DMS114 treated with DMSO at 0.1 percent for 48 hours (cell line): ENCODE measurements at regions not wholly inside any gene's neighbourhood (a gene's known extent, or its start where the extent isn't known, plus 50 kb on each side); places are given as distances from the start of the nearest gene placed in this dataset.
"Not testable (repeated sequence)": the region's sequence is repeated elsewhere in the genome, so short reads cannot be mapped to it uniquely, and the experiment has no call there.

Experiments
- DNase-seq: peaks from one replicate; lab custom pipeline; 2025; ENCODE audit not compliant: unreplicated experiment; lab: John Stamatoyannopoulos, UW

- DNase-seq, result no peak
Observed at GRCh38 chr1:70667494-70668170, 256.6 kb downstream of the CTH start.

DNA sequence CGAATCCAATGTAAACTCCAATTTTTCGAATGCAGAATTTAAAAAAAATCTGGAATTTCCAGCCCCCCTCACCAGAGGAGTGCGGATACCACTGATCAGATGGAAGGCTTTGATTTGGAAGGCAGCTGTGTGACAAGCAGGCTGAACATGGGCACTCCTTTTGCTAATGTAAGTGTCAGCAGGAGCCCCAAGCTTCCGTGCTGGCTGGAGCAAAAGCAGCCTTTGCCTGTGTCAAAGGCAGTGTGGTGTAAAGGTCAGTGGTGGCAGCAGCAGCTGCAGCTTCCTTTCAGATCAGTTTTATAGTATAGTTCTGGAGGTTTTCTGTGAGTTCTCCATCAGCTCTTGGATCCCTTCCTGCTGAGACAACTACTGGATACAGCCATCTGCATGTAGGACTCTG is 259.9 kb downstream of the CTH start:
- no peak for DNase-seq

DNA sequence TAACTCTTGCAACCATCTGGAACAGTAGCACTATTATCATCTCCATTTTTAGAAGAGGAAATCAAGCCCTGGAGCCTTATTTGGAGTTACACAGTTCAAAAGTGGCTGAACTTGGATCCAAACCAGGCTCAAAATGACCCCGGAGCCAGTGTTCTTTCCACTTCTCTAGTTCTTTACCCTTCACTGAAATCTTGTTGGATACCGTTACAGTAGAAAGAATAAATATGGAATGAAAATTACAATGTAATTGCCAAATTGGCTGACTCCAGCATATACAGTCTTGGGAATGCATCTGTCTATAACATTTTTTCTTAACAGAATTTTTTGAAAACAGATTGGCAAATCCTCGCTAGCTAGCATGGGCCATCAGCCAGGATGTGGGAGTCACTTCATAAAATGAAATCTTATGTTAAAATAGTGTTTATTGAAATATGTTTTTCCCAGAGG is 261.4 kb downstream of the CTH start:
- no peak for DNase-seq

- no peak for DNase-seq
Observed at GRCh38 chr1:70674941-70675685, 264.0 kb downstream of the CTH start.

- no peak for DNase-seq
Observed at GRCh38 chr1:70675737-70676156, 264.7 kb downstream of the CTH start.

- DNase-seq, result no peak
Observed at GRCh38 chr1:70685300-70686286, 274.5 kb downstream of the CTH start.

GRCh38 chr1:70688580-70688979 is 277.5 kb downstream of the CTH start:
- no peak for DNase-seq

DNA sequence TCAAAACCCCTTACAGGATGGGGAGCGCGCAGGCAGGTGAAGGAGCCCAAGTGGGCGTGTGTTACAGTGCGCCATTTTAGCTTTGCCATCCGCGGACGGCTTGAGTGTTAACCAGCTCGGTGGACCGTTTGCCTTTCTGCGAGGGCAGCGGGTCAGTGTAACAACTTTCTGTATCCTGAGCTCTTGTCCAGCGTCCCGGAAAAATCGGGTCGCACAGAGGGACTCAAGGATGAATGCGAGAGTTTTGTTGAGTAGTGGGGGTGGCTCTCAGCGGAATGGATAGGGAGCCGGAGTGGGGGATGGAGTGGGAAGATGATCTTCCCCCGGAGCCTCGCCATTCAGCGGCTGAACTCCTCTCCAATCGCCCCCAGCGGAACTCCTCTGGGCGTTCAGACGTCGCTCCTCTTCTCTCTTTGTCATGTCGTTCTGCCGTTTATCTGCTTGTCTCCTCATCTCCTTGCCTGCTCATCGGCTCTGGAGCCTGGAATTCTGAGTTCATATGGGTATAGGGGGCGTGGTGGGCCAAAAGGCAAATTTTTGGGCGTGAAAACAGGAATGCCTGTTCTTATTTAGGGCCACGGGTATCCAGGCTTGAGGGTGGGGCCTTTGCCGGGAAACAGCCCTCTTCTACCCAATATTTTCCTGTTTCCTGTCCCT is 295.4 kb downstream of the CTH start:
- DNase-seq, result no peak

DNA sequence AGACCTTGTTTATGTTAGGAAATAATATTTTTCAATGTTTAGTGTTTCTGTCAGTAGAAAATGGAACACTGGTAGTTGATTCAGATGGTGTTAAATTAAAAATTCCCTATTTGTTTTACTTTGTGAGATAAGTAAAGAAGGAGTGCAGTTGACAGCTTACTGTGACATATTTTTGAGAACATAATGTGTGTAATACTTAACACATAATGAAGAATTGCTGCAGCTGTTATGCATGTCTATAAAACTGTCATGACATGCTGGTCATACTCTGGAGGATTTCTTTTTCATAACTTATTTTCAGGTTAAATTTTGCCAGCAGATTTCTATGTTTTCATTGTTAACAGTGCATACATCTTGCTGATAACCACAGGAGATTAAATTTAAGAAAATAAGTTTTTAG is 296.1 kb downstream of the CTH start:
- no peak for DNase-seq

DNA sequence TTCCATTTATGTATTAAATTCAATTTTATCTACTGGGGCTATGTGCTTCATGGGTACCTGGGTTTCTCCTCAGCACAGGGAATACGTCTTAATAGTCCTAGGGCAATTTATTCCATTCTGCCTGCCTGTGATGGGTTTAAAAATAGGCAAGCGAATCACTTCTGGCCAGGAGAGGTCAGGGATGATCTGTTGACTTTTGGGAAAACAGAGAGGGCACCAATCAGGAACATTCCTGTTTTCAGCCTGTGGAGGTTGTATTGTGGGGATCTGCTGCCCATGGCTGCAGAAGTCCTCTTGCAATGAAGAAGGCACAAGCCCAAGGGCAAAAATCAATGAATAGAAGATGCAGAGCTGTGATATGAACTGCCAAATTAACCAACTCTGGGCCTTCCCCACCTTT is 303.1 kb downstream of the CTH start:
- no peak for DNase-seq

- no peak for DNase-seq
Observed at GRCh38 chr1:70717211-70717610, 306.1 kb downstream of the CTH start.

GRCh38 chr1:70717656-70718055 is 306.6 kb downstream of the CTH start:
- DNase-seq, result no peak

DNA sequence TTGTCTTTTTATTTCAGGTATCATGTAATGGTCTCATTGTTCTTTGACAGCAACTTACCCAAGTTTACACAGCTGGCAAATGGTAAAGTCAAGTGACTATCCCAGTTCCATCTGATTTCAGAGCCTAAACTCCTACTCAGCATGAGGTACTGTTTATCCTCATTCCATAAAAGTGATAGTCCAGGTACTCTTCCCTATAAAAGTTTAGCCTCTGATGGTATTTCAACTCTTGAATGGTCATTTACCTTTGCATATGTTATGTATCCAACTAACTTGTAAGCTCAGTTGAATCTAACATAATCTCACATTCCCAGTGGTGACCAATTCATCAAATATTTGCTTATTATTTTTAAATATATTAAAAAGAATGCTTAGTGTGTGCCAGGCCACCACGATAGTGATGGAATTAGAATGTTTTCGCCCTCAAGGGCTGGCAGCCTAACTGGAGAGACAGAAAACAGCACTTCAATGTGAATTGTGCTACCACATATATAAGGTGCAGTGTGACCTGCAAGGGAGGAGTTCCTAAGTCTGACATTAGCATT is 307.1 kb downstream of the CTH start:
- DNase-seq, result no peak

GRCh38 chr1:70719154-70719553 is 308.1 kb downstream of the CTH start:
- DNase-seq, result no peak

DNA sequence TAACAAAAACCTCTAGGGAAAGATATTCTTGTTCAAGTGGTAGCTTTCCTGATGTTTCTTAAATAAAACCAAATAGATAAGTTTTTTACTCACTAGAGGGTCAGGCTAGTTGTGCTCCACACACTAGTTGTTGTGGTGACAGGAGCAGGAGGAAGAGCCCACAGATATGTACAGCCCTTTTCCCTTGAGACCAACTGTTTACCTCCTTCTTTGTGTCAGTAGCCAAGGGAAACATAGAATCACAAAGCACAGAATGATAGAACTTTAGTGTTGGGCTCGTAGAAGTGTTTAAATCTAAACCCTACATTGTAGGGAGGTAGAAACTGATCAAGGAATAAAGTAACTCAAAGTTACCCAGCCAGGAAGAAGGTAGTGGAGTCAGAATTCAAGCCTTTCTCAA is 309.0 kb downstream of the CTH start:
- no peak for DNase-seq

DNA sequence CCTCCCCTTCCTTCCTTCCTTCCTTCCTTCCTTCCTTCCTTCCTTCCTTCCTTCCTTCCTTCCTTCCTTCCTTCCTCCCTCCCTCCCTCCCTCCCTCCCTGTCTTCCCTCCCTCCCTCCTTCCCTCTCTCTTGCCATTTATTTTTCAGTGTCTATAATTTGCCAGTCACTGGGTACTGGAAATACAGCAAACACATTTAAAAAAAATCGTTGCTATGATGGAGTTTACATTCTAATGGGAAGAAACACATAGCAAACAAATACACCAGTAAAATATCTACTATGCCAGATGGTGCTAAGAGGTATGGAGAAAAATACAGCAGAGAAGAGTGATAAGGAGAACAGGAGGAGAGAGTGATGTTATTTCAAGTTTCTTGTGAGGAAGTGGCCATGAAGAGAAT is 309.5 kb downstream of the CTH start:
- DNase-seq, result no peak

DNA sequence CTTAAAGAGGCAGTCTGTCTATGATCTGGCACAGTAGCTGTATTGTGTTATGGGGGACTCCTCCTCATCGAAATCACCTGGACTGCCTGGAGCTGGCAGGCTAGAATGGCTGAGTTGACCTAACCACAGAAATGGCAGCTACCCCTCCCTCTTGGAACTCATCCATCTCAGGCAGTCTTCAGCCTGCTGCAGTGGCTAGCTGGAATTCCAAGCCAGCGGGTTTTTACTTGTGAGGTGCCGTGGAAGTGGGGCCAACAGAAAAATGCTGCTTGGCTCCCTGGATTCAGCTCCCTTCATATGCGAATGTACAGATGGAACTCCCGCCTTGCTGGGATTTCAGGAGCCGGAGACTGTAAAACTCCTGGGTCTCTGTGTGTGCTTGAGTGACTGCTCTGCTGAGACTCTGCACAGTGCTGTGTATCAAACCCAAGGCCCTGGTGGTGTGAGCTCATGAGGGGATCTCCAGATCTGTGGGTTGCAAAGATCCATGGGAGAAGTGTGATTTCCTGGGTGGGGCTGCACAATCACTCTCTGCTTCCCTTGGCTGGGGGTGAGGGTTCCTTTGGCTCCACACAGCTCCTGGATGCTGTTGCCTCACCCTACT is 316.9 kb downstream of the CTH start:
- DNase-seq, result no peak

DNA sequence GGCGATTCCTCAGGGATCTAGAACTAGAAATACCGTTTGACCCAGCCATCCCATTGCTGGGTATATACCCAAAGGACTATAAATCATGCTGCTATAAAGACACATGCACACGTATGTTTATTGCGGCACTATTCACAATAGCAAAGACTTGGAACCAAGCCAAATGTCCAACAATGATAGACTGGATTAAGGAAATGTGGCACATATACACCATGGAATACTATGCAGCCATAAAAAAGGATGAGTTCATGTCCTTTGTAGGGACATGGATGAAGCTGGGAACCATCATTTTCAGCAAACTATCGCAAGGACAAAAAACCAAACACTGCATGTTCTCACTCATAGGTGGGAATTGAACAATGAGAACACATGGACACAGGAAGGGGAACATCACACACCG is 311.1 kb downstream of the PTGER3 start:
- DNase-seq, result not testable (repeated sequence)

DNA sequence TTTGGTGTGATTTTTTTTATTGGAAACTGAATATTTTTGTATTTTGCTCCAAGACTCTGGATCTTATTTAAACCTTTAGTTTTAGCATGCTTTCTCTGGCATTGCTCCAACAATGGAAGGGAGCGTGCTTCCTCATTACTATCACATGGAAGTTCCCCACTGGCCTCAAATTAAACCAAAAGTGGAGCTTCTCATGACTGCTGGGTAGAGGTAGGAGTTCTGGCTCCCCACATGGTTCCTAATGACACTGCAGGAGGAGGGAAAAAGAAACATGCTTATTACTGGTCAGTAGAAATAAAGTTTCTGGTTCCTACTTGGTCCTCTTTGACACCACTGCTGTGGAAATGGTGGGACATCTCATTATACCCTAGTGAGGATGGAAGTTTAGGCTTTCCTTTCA is 310.5 kb downstream of the PTGER3 start:
- DNase-seq, result no peak

GRCh38 chr1:70738624-70739023 is 309.0 kb downstream of the PTGER3 start:
- DNase-seq, result no peak
